Mesendoderm (in vitro differentiated cells): ENCODE measurements at regions not wholly inside any gene's neighbourhood (a gene's known extent, or its start where the extent isn't known, plus 50 kb on each side); places are given as distances from the start of the nearest gene placed in this dataset.

Experiments
- DNase-seq: peaks from one replicate; pipeline ENCODE4 v3.0.0; 2013
- H2AK5ac ChIP-seq: 2 replicates; pipeline ENCODE4 v1.6.1; 2013; ENCODE audit warnings: low read length, inconsistent platforms
- H2BK120ac ChIP-seq: 2 replicates; pipeline ENCODE4 v1.6.1; 2013; ENCODE audit warnings: low read depth, mild to moderate bottlenecking, low read length, moderate library complexity, mixed read lengths
- H2BK15ac ChIP-seq: replicated peaks from 2 replicates; pipeline ENCODE4 v1.6.1; 2013; ENCODE audit warnings: low read depth, mild to moderate bottlenecking, moderate library complexity
- H2BK5ac ChIP-seq: 2 replicates; pipeline ENCODE4 v1.6.1; 2013; ENCODE audit warnings: low read length, inconsistent platforms
- H3K18ac ChIP-seq: 2 replicates; pipeline ENCODE4 v1.6.1; 2013; ENCODE audit warnings: mild to moderate bottlenecking, low read length, mixed read lengths
- H3K23ac ChIP-seq: one replicate; pipeline ENCODE4 v1.6.1; 2013; ENCODE audit warnings: low read length
- H3K27ac ChIP-seq: 2 replicates; pipeline ENCODE4 v1.5.1; 2013; ENCODE audit warnings: low read depth, mild to moderate bottlenecking, inconsistent platforms, low read length, moderate library complexity
- H3K27me3 ChIP-seq: 2 replicates; pipeline ENCODE4 v1.6.1; 2013; ENCODE audit warnings: low read length, control low read depth, mild to moderate bottlenecking, inconsistent platforms; ENCODE audit not compliant: insufficient read depth, poor library complexity
- H3K36me3 ChIP-seq: 2 replicates; pipeline ENCODE4 v1.6.1; 2013; ENCODE audit warnings: low read length, inconsistent platforms; ENCODE audit not compliant: control insufficient read depth, insufficient read depth
- H3K4ac ChIP-seq: one replicate; pipeline ENCODE4 v1.6.1; 2013; ENCODE audit warnings: low read depth, mild to moderate bottlenecking, low read length, moderate library complexity
- H3K4me1 ChIP-seq: 2 replicates; pipeline ENCODE4 v1.6.1; 2013; ENCODE audit warnings: low read depth, low read length, inconsistent platforms; ENCODE audit not compliant: control insufficient read depth
- H3K4me2 ChIP-seq: 2 replicates; pipeline ENCODE4 v1.6.1; 2013; ENCODE audit warnings: low read length
- H3K4me3 ChIP-seq: 2 replicates; pipeline ENCODE4 v1.5.1; 2013; ENCODE audit warnings: mild to moderate bottlenecking, low read length
- H3K56ac ChIP-seq: one replicate; pipeline ENCODE4 v1.6.1; 2013; ENCODE audit warnings: low read length
- H3K79me1 ChIP-seq: 2 replicates; pipeline ENCODE4 v1.6.1; 2013; ENCODE audit warnings: low read length, inconsistent platforms
- H3K79me2 ChIP-seq: 2 replicates; pipeline ENCODE4 v1.6.1; 2013; ENCODE audit warnings: mild to moderate bottlenecking, low read length; ENCODE audit not compliant: control insufficient read depth, insufficient read depth
- H3K9ac ChIP-seq: 2 replicates; pipeline ENCODE4 v1.6.1; 2013; ENCODE audit warnings: low read length, inconsistent platforms
- H4K5ac ChIP-seq: one replicate; pipeline ENCODE4 v1.6.1; 2013; ENCODE audit warnings: low read length
- H4K8ac ChIP-seq: one replicate; pipeline ENCODE4 v1.6.1; 2013; ENCODE audit warnings: low read depth, mild to moderate bottlenecking, control low read depth, low read length, moderate library complexity
- WGBS: extraction: QIAGEN DNeasy Blood & Tissue Kit; methylation state at CpG from one replicate; pipeline ENCODE4 v1.1.7; 2013; ENCODE audit warnings: low lambda C conversion rate, missing lambda C conversion rate; ENCODE audit not compliant: insufficient coverage; ENCODE audit errors: extremely low coverage; 5-methylcytosine and 5-hydroxymethylcytosine counted together

DNA sequence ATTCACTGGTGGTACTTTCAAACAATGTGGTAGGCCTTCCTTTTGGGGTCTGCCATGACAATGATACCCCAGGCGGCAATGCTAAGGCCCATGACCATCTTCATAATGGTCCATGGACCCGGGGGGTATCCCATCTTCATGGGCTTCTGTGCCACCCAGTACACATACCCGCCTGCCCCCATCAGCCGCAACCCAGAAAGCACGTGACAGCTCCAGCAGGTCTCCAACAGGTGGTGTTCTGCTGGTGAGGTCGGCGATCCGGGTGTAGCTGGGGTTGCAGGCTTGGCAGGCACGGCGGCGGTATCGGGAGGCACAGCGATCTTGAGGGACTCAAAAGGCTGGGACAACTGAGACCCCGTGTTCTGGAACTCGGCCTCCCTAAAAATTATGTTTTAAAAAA, 214.5 kb downstream of the SNRPN start:
- no peaks in the 10 kb centered on the region for H3K36me3 ChIP-seq
- no peak overlapping the region for H3K56ac ChIP-seq
- DNase-seq: no peak
- H3K4me1 ChIP-seq: no peaks in the 10 kb centered on the region
- H2BK15ac ChIP-seq: no peak overlapping the region
- H3K4ac ChIP-seq: no peak overlapping the region
- H3K9ac ChIP-seq: no peak overlapping the region
- H3K27me3 ChIP-seq: no peaks in the 10 kb centered on the region
- no peak overlapping the region for H3K23ac ChIP-seq
- H3K4me2 ChIP-seq: no peak overlapping the region
- H4K5ac ChIP-seq: no peak overlapping the region
- no peak overlapping the region for H3K27ac ChIP-seq
- H3K18ac ChIP-seq: no peak overlapping the region
- no CpG with 5 or more reads among the region's 15 CpGs for WGBS
- H3K79me1 ChIP-seq: no peaks in the 10 kb centered on the region
- no peak overlapping the region for H3K4me3 ChIP-seq
- H2AK5ac ChIP-seq: no peak overlapping the region
- H2BK5ac ChIP-seq: no peak overlapping the region
- H2BK120ac ChIP-seq: no peak overlapping the region
- H4K8ac ChIP-seq: no peak overlapping the region
- H3K79me2 ChIP-seq: no peaks in the 10 kb centered on the region

DNA sequence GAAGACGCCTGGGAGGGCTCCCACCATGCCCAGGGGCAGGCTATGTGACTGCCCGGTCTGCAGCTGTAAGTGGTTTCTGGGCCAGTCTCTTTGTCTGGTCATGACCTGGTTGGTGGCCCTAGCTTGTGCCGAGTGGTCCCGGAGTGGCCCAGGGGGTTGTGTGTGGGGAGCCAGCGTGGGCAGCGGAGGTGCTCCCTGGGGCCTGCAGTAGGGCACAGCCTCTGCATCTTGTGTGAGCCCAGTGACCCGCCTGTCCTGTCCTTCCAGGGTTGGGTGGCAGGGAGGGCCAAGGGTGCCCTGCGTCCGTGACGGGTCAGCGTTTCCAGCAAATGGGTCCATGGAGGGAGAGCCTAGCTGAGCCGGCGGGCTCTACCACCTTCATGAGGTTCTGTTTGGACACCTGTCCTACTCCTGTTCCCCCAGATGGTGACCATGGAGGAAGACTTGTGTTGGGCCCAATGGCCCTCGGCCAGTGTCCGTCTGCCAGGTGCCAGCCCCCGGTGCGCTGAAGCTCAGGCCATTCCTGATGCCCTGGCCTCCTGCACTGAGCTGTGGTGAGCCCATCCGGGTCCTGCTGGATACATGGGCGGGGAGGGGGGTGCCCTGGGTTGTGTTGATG, 215.4 kb downstream of the SNRPN start:
- H4K8ac ChIP-seq: no peak overlapping the region
- H2AK5ac ChIP-seq: no peak overlapping the region
- WGBS: no CpG with 5 or more reads among the region's 19 CpGs
- no peak overlapping the region for H2BK15ac ChIP-seq
- no peak overlapping the region for H3K23ac ChIP-seq
- H3K36me3 ChIP-seq: no peaks in the 10 kb centered on the region
- H3K56ac ChIP-seq: no peak overlapping the region
- H3K79me1 ChIP-seq: no peaks in the 10 kb centered on the region
- DNase-seq: no peak
- H3K9ac ChIP-seq: no peak overlapping the region
- H3K79me2 ChIP-seq: no peaks in the 10 kb centered on the region
- no peak overlapping the region for H3K27ac ChIP-seq
- no peak overlapping the region for H2BK120ac ChIP-seq
- no peak overlapping the region for H3K4me2 ChIP-seq
- H4K5ac ChIP-seq: no peak overlapping the region
- no peak overlapping the region for H3K4ac ChIP-seq
- H2BK5ac ChIP-seq: no peak overlapping the region
- H3K18ac ChIP-seq: no peak overlapping the region
- no peaks in the 10 kb centered on the region for H3K27me3 ChIP-seq
- no peak overlapping the region for H3K4me3 ChIP-seq
- no peaks in the 10 kb centered on the region for H3K4me1 ChIP-seq

DNA sequence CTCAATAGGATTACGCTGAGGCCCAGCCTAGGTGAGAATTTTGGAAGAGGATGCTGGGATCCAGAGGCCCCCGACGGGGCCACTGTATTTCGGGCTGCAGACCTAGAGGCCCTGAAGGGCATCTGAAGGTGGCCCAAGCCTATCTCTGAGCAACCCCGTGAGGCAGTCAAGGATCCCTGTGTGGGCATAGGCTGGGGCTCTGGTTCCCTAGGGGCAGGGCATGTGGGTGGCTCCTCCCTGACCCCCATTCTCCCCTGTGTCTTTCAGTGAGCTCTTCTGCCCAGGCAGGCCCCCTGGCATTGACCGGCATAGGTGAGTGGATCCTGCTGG, 216.0 kb downstream of the SNRPN start:
- Histone ChIP-seq H3K4me3 (no peak overlapping the region), H2BK5ac (no peak overlapping the region), H3K18ac (no peak overlapping the region), H2AK5ac (no peak overlapping the region), H3K9ac (no peak overlapping the region), H4K5ac (no peak overlapping the region), H3K79me2 (no peaks in the 10 kb centered on the region), H3K27me3 (no peaks in the 10 kb centered on the region), H3K79me1 (no peaks in the 10 kb centered on the region), H4K8ac (no peak overlapping the region), H3K4me2 (no peak overlapping the region), H3K4ac (no peak overlapping the region), H3K4me1 (no peaks in the 10 kb centered on the region), H2BK120ac (no peak overlapping the region), H3K36me3 (no peaks in the 10 kb centered on the region), H3K27ac (no peak overlapping the region), H3K56ac (no peak overlapping the region), H3K23ac (no peak overlapping the region), H2BK15ac (no peak overlapping the region)
- WGBS: no CpG with 5 or more reads among the region's 6 CpGs
- DNase-seq: no peak

DNA sequence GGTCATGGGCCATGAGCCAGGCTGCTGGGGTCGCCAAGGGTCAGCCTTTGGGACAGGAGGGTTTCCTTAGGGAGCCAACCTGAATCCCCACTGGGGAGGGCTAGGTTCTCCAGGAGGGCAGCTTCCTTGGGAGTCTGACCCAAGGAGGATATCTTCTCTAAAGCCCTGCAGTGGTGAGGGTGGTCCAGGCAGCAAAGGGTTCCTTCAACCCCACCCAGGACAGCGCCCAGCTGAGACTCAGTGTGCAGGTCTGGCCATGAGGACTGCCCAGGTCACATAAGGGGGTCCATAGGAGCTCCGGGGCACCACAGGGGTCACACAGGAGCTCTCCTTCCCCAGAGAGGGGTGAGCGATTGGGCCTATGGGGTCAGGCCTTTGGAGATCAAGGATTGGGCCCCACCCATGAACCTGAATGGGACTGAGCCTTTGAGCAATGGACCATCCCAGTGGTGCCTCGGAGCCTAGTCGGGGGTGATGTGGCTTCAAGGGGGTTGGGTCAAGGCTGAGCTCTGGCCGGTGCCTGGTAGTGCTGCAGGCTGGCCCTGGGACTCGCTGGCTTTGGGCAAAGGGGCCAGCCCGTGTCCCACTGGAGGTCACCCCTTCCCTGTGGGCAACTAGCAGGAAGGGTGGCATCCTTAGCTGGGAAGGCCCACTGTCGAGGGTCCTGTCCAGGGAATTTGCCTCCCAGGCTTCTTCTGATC, 216.5 kb downstream of the SNRPN start:
- no peak overlapping the region for H3K56ac ChIP-seq
- DNase-seq: no peak
- no peak overlapping the region for H2BK120ac ChIP-seq
- no peak overlapping the region for H3K4me3 ChIP-seq
- H3K27ac ChIP-seq: no peak overlapping the region
- H3K4me1 ChIP-seq: no peaks in the 10 kb centered on the region
- no peaks in the 10 kb centered on the region for H3K79me2 ChIP-seq
- no peak overlapping the region for H4K8ac ChIP-seq
- H3K79me1 ChIP-seq: no peaks in the 10 kb centered on the region
- no peak overlapping the region for H2BK15ac ChIP-seq
- H3K4ac ChIP-seq: no peak overlapping the region
- H2AK5ac ChIP-seq: no peak overlapping the region
- no peaks in the 10 kb centered on the region for H3K36me3 ChIP-seq
- no peak overlapping the region for H3K4me2 ChIP-seq
- no peak overlapping the region for H3K9ac ChIP-seq
- no peak overlapping the region for H3K23ac ChIP-seq
- no peaks in the 10 kb centered on the region for H3K27me3 ChIP-seq
- H4K5ac ChIP-seq: no peak overlapping the region
- no CpG with 5 or more reads among the region's 10 CpGs for WGBS
- no peak overlapping the region for H3K18ac ChIP-seq
- no peak overlapping the region for H2BK5ac ChIP-seq

DNA sequence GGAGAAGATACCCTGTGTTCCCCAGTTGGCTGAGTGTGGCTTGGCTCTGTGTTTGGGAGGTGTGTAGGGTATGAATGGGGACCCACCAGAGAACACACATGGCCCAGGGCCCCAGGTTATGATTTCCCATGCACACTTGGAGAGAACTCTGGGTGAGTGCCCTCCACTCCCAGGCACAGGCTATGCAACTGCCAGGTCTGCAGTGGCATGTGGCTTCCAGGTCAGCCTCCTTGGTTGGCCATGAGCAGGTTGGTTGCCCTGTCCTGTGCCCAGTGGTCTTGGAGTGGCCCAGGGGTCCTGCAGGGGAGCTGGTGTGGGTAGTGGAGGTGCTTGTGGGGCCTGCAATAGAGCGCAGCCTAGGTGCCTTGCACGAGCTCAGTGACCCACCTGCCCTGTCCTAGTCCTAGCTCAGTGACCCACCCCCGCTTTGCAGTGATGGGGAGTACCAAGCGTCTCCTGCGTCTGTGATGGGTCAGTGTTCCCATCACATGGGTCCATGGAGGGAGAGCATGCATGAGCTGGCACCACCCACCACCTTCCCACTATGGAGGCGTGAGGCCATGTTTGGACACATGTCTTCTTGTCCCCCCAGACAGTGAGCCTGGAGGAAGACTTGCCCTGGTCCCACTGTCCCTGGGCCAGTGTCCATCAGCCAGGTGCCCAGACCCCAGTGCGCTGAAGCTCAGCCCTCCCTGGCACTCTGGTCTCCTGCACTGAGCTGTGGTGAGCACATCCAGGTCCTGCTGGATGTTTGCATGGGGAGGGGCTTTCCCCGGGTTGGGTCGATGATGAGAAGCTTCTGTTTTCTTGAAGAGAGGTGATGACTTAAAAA, 217.3 kb downstream of the SNRPN start:
- Histone ChIP-seq H4K5ac (no peak overlapping the region), H2BK15ac (no peak overlapping the region), H3K9ac (no peak overlapping the region), H3K4me3 (no peak overlapping the region), H3K56ac (no peak overlapping the region), H3K23ac (no peak overlapping the region), H3K27ac (no peak overlapping the region), H2BK5ac (no peak overlapping the region), H2BK120ac (no peak overlapping the region), H3K4me2 (no peak overlapping the region), H3K79me1 (no peaks in the 10 kb centered on the region), H3K18ac (no peak overlapping the region), H2AK5ac (no peak overlapping the region), H3K27me3 (no peaks in the 10 kb centered on the region), H3K36me3 (no peaks in the 10 kb centered on the region), H3K79me2 (no peaks in the 10 kb centered on the region), H4K8ac (no peak overlapping the region), H3K4ac (no peak overlapping the region), H3K4me1 (no peaks in the 10 kb centered on the region)
- DNase-seq: no peak
- no CpG with 5 or more reads among the region's 9 CpGs for WGBS
